ENCODE measurements at regions not wholly inside any gene's neighbourhood (a gene's known extent, or its start where the extent isn't known, plus 50 kb on each side); places are given as distances from the start of the nearest gene placed in this dataset.

DNA sequence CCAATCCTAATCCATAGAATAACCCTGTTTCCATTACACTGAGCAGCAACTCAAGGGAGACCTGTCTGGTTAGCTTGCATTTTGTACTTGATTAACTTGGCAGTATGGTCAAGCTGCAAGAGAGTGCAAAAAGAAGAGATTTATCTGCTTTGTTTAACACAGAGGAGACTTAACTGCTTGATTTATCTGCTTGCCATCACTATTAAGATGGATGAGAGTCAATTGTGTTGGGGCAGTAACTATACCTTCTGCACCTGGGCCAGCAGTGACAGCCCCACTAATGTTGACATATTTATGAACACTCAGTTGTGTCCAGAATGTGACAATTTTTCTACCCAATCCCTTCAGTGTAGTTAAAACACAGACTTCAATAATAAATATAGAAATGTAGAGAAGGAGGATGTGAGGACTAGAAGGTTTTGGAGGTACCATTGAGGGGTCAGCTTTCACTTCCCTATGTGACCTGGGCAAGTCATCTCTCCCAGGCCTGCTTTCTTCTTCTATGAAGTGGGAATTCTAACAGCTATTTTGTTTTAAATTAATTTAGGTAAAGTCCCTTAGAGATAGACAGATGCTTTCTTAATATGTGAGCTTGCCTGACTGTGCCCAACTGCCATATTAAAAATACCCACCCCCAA lies 159.1 kb upstream of the KCNK2 start:
- CTCF ChIA-PET (ENCODE audit: low intra/inter-chr PET ratio, low total read pairs) = no interaction called here
- no peak for DNase-seq (ENCODE audit: low spot score)
- Histone ChIP-seq H3K4me1 (ENCODE audit: insufficient read depth, low read length) (no peaks in the 10 kb centered on the region), H3K79me2 (ENCODE audit: insufficient read depth, low read length) (no peaks in the 10 kb centered on the region), H3K4me2 (ENCODE audit: low read depth, low read length) (no peak overlapping the region), H4K20me1 (ENCODE audit: insufficient read depth, low read length) (no peaks in the 10 kb centered on the region), H3K4me3 (replicated peaks in 1 of 3; ENCODE audit: insufficient read depth in 1 of 3, low read depth in 2 of 3, low read length in 3 of 3) (no peak overlapping the region), H3K9me3 (ENCODE audit: low read length) (no peaks in the 10 kb centered on the region), H3K9ac (ENCODE audit: insufficient read depth, low read depth, low read length) (no peak overlapping the region), H2AFZ (ENCODE audit: low read length) (no peak overlapping the region), H3K27me3 (ENCODE audit: control insufficient read depth in 1 of 2, insufficient read depth in 2 of 2, low read length in 2 of 2) (no peaks in the 10 kb centered on the region), H3K36me3 (replicated peaks in 1 of 2; ENCODE audit: control insufficient read depth in 1 of 2, insufficient read depth in 2 of 2, low read length in 2 of 2) (no peaks in the 10 kb centered on the region), H3K27ac (ENCODE audit: extremely low read length, insufficient read depth, low read length) (no peak overlapping the region)
- ATAC-seq = no peak
- POLR2A ChIA-PET = no interaction called here
- TF ChIP-seq, protein P1, sequence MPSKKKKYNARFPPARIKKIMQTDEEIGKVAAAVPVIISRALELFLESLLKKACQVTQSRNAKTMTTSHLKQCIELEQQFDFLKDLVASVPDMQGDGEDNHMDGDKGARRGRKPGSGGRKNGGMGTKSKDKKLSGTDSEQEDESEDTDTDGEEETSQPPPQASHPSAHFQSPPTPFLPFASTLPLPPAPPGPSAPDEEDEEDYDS (CRISPR knock-in tag; IDR thresholded peaks at IDR 0.05) = no peak
- TF ChIP-seq EP300 (IDR thresholded peaks at IDR 0.05; ENCODE audit: low read depth in 2 of 2, low read length in 2 of 2) = no peak
- TF ChIP-seq EP300 (CRISPR knock-in tag; IDR thresholded peaks at IDR 0.05; ENCODE audit: borderline replicate concordance) = no peak
- TF ChIP-seq MED13 (CRISPR knock-in tag; IDR thresholded peaks at IDR 0.05) = no peak
- no peak for TF ChIP-seq HOXA7 (CRISPR knock-in tag; IDR thresholded peaks at IDR 0.05)
- TF ChIP-seq, protein P2, sequence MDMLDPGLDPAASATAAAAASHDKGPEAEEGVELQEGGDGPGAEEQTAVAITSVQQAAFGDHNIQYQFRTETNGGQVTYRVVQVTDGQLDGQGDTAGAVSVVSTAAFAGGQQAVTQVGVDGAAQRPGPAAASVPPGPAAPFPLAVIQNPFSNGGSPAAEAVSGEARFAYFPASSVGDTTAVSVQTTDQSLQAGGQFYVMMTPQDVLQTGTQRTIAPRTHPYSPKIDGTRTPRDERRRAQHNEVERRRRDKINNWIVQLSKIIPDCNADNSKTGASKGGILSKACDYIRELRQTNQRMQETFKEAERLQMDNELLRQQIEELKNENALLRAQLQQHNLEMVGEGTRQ (IDR thresholded peaks at IDR 0.05; ENCODE audit: low read depth, low read length) = no peak
- TF ChIP-seq, protein P2 (CRISPR knock-in tag; IDR thresholded peaks at IDR 0.05; ENCODE audit: borderline replicate concordance) = no peak
- no peak for TF ChIP-seq ZNF263 (CRISPR knock-in tag; IDR thresholded peaks at IDR 0.05)
- no peak for TF ChIP-seq ZNF432 (CRISPR knock-in tag; IDR thresholded peaks at IDR 0.05; ENCODE audit: borderline replicate concordance)
- TF ChIP-seq ZNF839 (CRISPR knock-in tag; IDR thresholded peaks at IDR 0.05; ENCODE audit: borderline replicate concordance) = no peak
- no peak for TF ChIP-seq ZNF883 (CRISPR knock-in tag; IDR thresholded peaks at IDR 0.05; ENCODE audit: not compliant biosample characterization)
- TF ChIP-seq, protein P3, sequence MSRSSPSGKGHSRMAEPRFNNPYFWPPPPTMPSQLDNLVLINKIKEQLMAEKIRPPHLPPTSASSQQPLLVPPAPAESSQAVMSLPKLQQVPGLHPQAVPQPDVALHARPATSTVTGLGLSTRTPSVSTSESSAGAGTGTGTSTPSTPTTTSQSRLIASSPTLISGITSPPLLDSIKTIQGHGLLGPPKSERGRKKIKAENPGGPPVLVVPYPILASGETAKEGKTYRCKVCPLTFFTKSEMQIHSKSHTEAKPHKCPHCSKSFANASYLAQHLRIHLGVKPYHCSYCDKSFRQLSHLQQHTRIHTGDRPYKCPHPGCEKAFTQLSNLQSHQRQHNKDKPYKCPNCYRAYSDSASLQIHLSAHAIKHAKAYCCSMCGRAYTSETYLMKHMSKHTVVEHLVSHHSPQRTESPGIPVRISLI (CRISPR knock-in tag; IDR thresholded peaks at IDR 0.05; ENCODE audit: borderline replicate concordance) = no peak
- TF ChIP-seq SRY (CRISPR knock-in tag; IDR thresholded peaks at IDR 0.05) = no peak
- no peak for TF ChIP-seq MEIS1 (CRISPR knock-in tag; IDR thresholded peaks at IDR 0.05; ENCODE audit: borderline replicate concordance)
- TF ChIP-seq ZNF10 (CRISPR knock-in tag; IDR thresholded peaks at IDR 0.05; ENCODE audit: borderline replicate concordance, low read depth) = no peak
- no peak for TF ChIP-seq JUN (CRISPR knock-in tag; IDR thresholded peaks at IDR 0.05)
- TF ChIP-seq ZNF572 (CRISPR knock-in tag; IDR thresholded peaks at IDR 0.05) = no peak
- no peak for TF ChIP-seq FOXA3 (CRISPR knock-in tag; IDR thresholded peaks at IDR 0.05)
- no peak for TF ChIP-seq ZNF607 (CRISPR knock-in tag; IDR thresholded peaks at IDR 0.05; ENCODE audit: borderline replicate concordance)
- no peak for FAIRE-seq
- no TSS peak for BruUV-seq (replicated peaks)
- in situ Hi-C loops (cut with HindIII; ENCODE audit: extremely low pct_ligation_motif_present, low pct_unique_long_range_greater_than_20kb) = no loop called here
- intact Hi-C loops (cut with micrococcal nuclease; ENCODE audit: unreplicated experiment) = no loop called here

Measured in HepG2 (cell line).